Body of pancreas (tissue), 4 donors: ENCODE measurements at regions not wholly inside any gene's neighbourhood (a gene's known extent, or its start where the extent isn't known, plus 50 kb on each side); places are given as distances from the start of the nearest gene placed in this dataset.

Experiments
- ATAC-seq: fragments of 150-250 bp; one replicate; pipeline ENCODE4 v1.9.1; 2016
- DNase-seq, 4 donors: peaks; one replicate each; pipeline ENCODE4 v3.0.0-alpha.2; 2019
- H3K27ac ChIP-seq, 4 donors: fragments of 200-600 bp; sonication (generic); 1 replicate in 3 of 4; 2 replicates in 1 of 4; pipeline versions ENCODE4 v1.5.1 to v1.6.1; 2016 to 2019; ENCODE audit warnings: mild to moderate bottlenecking in 1 of 4, mixed read lengths in 1 of 4, moderate library complexity in 1 of 4
- H3K27me3 ChIP-seq, 2 donors: fragments of 200-600 bp; sonication (generic); one replicate each; pipeline ENCODE4 v1.6.0; 2016; ENCODE audit warnings: mild to moderate bottlenecking in 1 of 2
- H3K36me3 ChIP-seq, 2 donors: fragments of 200-600 bp; sonication (generic); replicated peaks in 1 of 2; 2 replicates each; pipeline ENCODE4 v1.5.1; 2016; ENCODE audit warnings: low read depth in 2 of 2; ENCODE audit not compliant: insufficient read depth in 1 of 2
- H3K4me1 ChIP-seq: fragments of 200-600 bp; sonication (generic); one replicate; pipeline ENCODE4 v1.6.0; 2016
- H3K4me3 ChIP-seq, 2 donors: fragments of 200-600 bp; sonication (generic); 1 replicate in 1 of 2; 2 replicates in 1 of 2; pipeline ENCODE4 v1.5.1; 2016 to 2019
- H3K9me3 ChIP-seq, 3 donors: fragments of 200-600 bp; sonication (generic); 1 replicate in 2 of 3; 2 replicates in 1 of 3; pipeline ENCODE4 v1.5.1; 2016
- CTCF ChIP-seq, 7 experiments: fragments of 450-650 bp in 4 of 7; fragments of 200-600 bp in 3 of 7; sonication (generic) in 3 of 7; IDR thresholded peaks; one replicate each; pipeline ENCODE4 v1.5.1; 2016 to 2019; ENCODE audit warnings: antibody characterized with exemption in 7 of 7
- POLR2A ChIP-seq, 3 donors: fragments of 450-650 bp; IDR thresholded peaks; one replicate each; pipeline ENCODE4 v1.6.1; 2016; ENCODE audit warnings: antibody characterized with exemption in 3 of 3, mild to moderate bottlenecking in 2 of 3
- WGBS, 2 donors: methylation state at CpG; one replicate each; pipeline ENCODE4 v1.1.5; 2017; 5-methylcytosine and 5-hydroxymethylcytosine counted together
- intact Hi-C: fragments of 100-400 bp; cut with DNase I; formaldehyde crosslinking; loops from one replicate; pipeline ENCODE4 v1.15.1; 2023

- intact Hi-C loops = no loop called here
- ATAC-seq = no peak
Observed at GRCh38 chr13:44136696-44137268, 236.8 kb upstream of the SERP2 start.

GRCh38 chr13:44137466-44137865, 236.2 kb upstream of the SERP2 start:
- Histone ChIP-seq H3K27ac (no peak overlapping the region), H3K36me3 (no peaks in the 10 kb centered on the region), H3K27me3 (no peaks in the 10 kb centered on the region), H3K4me1 (peaks cover 18% of the 10 kb centered on the region), H3K4me3 (no peak overlapping the region), H3K9me3 (no peaks in the 10 kb centered on the region)
- WGBS, 2 donors = 84 to 91% methylated on average over 1 of the region's 1 CpG
- intact Hi-C loops = no loop called here
- no peak for ATAC-seq
- DNase-seq = no peak
- no peak for TF ChIP-seq POLR2A (IDR thresholded peaks at IDR 0.05)
- no peak for TF ChIP-seq CTCF (IDR thresholded peaks at IDR 0.05)

More at GRCh38 chr13:44136696-44137268, 236.8 kb upstream of the SERP2 start:
- Histone ChIP-seq H3K4me3 (no peak overlapping the region), H3K36me3 (no peaks in the 10 kb centered on the region), H3K4me1 (peaks cover 18% of the 10 kb centered on the region), H3K27ac (no peak overlapping the region), H3K27me3 (no peaks in the 10 kb centered on the region), H3K9me3 (no peaks in the 10 kb centered on the region)
- no peak for TF ChIP-seq POLR2A (IDR thresholded peaks at IDR 0.05)
- DNase-seq = no peak
- WGBS, 2 donors = 48 to 56% methylated on average over 5 of the region's 5 CpGs

GRCh38 chr13:44140146-44140545, 233.5 kb upstream of the SERP2 start:
- Histone ChIP-seq H3K4me1 (peaks cover 25% of the 10 kb centered on the region), H3K27me3 (no peaks in the 10 kb centered on the region), H3K9me3 (no peaks in the 10 kb centered on the region), H3K4me3 (no peak overlapping the region), H3K27ac (no peak overlapping the region), H3K36me3 (no peaks in the 10 kb centered on the region)
- DNase-seq (peak in 1 of 4 donors; percentile 8), ATAC-seq (no peak)
- 68 to 71% methylated on average over 7 of the region's 7 CpGs for WGBS, 2 donors
- TF ChIP-seq POLR2A (IDR thresholded peaks at IDR 0.05) (no peak), CTCF (IDR thresholded peaks at IDR 0.05) (no peak)
- intact Hi-C loops = no loop called here

- H3K27me3 ChIP-seq = no peaks in the 10 kb centered on the region
- peak overlapping the region; percentile 82 to 97 (median 92) for H3K27ac ChIP-seq
- intact Hi-C loops = no loop called here
- ATAC-seq (no peak), DNase-seq (peak in 3 of 4 donors; percentile 14 to 28 (median 22))
- no peak overlapping the region for H3K4me3 ChIP-seq
- TF ChIP-seq POLR2A (IDR thresholded peaks at IDR 0.05) (no peak), CTCF (IDR thresholded peaks at IDR 0.05) (no peak)
- H3K36me3 ChIP-seq = no peaks in the 10 kb centered on the region
- H3K4me1 ChIP-seq = peaks cover 25% of the 10 kb centered on the region
- WGBS, 2 donors = 29 to 30% methylated on average over 13 of the region's 13 CpGs
- H3K9me3 ChIP-seq = no peaks in the 10 kb centered on the region
Observed at GRCh38 chr13:44140888-44141724, 232.5 kb upstream of the SERP2 start.

GRCh38 chr13:44141725-44142539, 231.7 kb upstream of the SERP2 start:
- WGBS, 2 donors = 0 to 1% methylated on average over 18 to 56 of the region's 84 CpGs
- Histone ChIP-seq H3K27me3 (no peaks in the 10 kb centered on the region), H3K36me3 (no peaks in the 10 kb centered on the region), H3K4me3 (peak overlapping the region in 1 of 2 donors; percentile 14), H3K9me3 (no peaks in the 10 kb centered on the region), H3K4me1 (peaks cover 25% of the 10 kb centered on the region), H3K27ac (peak overlapping the region; percentile 82 to 97 (median 92))
- peak in 4 of 7 experiments; percentile 41 to 48 (median 44) for TF ChIP-seq CTCF (IDR thresholded peaks at IDR 0.05)
- peak; percentile 95 to 98 (median 97) for TF ChIP-seq POLR2A (IDR thresholded peaks at IDR 0.05)
- DNase-seq = peak; percentile 98 to 99 (median 98)
- peak; percentile 98 for ATAC-seq
- intact Hi-C loops = no loop called here
